Smooth muscle cell (in vitro differentiated cells): ENCODE measurements at regions not wholly inside any gene's neighbourhood (a gene's known extent, or its start where the extent isn't known, plus 50 kb on each side); places are given as distances from the start of the nearest gene placed in this dataset.

Experiments used
- DNase-seq: peaks from one replicate; lab custom pipeline; 2025; ENCODE audit not compliant: unreplicated experiment; lab: John Stamatoyannopoulos, UW
- H2AFZ ChIP-seq: fragments of 200-600 bp; sonication (generic); 2 replicates; pipeline ENCODE4 v1.6.0; 2016; ENCODE audit warnings: antibody characterized with exemption, low read depth, mild to moderate bottlenecking
- H3F3A ChIP-seq: fragments of 200-600 bp; sonication (generic); 2 replicates; pipeline ENCODE4 v1.6.0; 2017; ENCODE audit warnings: antibody characterized with exemption, low read depth
- H3K27ac ChIP-seq: fragments of 200-600 bp; sonication (generic); 2 replicates; pipeline ENCODE4 v1.5.1; 2016; ENCODE audit warnings: low read depth, mild to moderate bottlenecking
- H3K27me3 ChIP-seq: fragments of 200-600 bp; sonication (generic); 2 replicates; pipeline ENCODE4 v1.6.1; 2016; ENCODE audit warnings: low read depth, mild to moderate bottlenecking
- H3K36me3 ChIP-seq: fragments of 200-600 bp; sonication (generic); 2 replicates; pipeline ENCODE4 v1.5.1; 2016; ENCODE audit warnings: low read depth
- H3K4me1 ChIP-seq: fragments of 200-600 bp; sonication (generic); 2 replicates; pipeline ENCODE4 v1.5.1; 2016; ENCODE audit warnings: low read depth
- H3K4me2 ChIP-seq: fragments of 200-600 bp; sonication (generic); 2 replicates; pipeline ENCODE4 v1.6.0; 2016; ENCODE audit warnings: mild to moderate bottlenecking
- H3K4me3 ChIP-seq: fragments of 200-600 bp; sonication (generic); 2 replicates; pipeline ENCODE4 v1.5.1; 2016; ENCODE audit warnings: mild to moderate bottlenecking
- H3K79me2 ChIP-seq: fragments of 200-600 bp; sonication (generic); 2 replicates; pipeline ENCODE4 v1.6.0; 2016; ENCODE audit warnings: low read depth, mild to moderate bottlenecking
- H3K9ac ChIP-seq: fragments of 200-600 bp; sonication (generic); 2 replicates; pipeline ENCODE4 v1.6.0; 2016; ENCODE audit warnings: low read depth
- H3K9me3 ChIP-seq: fragments of 200-600 bp; sonication (generic); replicated peaks from 2 replicates; pipeline ENCODE4 v1.5.1; 2016; ENCODE audit warnings: low read depth
- H4K20me1 ChIP-seq: fragments of 200-600 bp; sonication (generic); 2 replicates; pipeline ENCODE4 v1.6.0; 2016; ENCODE audit warnings: low read depth
- WGBS: methylation state at CpG from one replicate; pipeline ENCODE4 v1.1.7; 2016; ENCODE audit warnings: low lambda C conversion rate; 5-methylcytosine and 5-hydroxymethylcytosine counted together
- TF ChIP-seq, protein P1 (sequence below): fragments of 200-600 bp; sonication (generic); IDR thresholded peaks from 2 replicates; pipeline ENCODE4 v1.5.1; 2017; ENCODE audit warnings: borderline replicate concordance, mild to moderate bottlenecking, antibody characterized with exemption; ENCODE audit not compliant: insufficient read depth, poor library complexity, severe bottlenecking

DNA sequence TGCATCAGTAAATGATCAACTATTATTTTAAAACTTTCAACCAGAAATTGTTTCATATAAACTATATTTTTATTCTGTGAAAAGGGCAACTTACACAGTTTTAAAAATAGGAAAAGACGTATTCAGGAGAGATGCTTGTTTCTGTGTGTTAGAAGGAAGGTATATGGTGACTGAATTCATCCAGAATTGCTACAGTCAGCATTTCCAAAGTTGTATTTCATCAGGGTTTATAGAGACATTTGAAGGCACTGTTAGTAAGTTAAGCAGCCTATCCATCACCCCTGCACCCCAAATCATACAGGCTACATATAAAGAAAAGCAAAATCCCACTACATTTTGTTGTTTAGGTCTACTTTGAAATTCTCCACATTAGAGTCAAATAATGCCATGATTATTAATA is 716.0 kb downstream of the KCTD16 start:
- Histone ChIP-seq H3K27ac (no peak overlapping the region), H3K36me3 (no peaks in the 10 kb centered on the region), H3K4me3 (no peak overlapping the region), H3K4me1 (no peaks in the 10 kb centered on the region), H4K20me1 (no peaks in the 10 kb centered on the region), H2AFZ (no peak overlapping the region), H3K9ac (no peak overlapping the region), H3K27me3 (no peaks in the 10 kb centered on the region), H3F3A (no peaks in the 10 kb centered on the region), H3K79me2 (no peaks in the 10 kb centered on the region), H3K9me3 (no peaks in the 10 kb centered on the region), H3K4me2 (no peak overlapping the region)
- 81% methylated on average over 1 of the region's 1 CpG for WGBS
- TF ChIP-seq, protein P1, sequence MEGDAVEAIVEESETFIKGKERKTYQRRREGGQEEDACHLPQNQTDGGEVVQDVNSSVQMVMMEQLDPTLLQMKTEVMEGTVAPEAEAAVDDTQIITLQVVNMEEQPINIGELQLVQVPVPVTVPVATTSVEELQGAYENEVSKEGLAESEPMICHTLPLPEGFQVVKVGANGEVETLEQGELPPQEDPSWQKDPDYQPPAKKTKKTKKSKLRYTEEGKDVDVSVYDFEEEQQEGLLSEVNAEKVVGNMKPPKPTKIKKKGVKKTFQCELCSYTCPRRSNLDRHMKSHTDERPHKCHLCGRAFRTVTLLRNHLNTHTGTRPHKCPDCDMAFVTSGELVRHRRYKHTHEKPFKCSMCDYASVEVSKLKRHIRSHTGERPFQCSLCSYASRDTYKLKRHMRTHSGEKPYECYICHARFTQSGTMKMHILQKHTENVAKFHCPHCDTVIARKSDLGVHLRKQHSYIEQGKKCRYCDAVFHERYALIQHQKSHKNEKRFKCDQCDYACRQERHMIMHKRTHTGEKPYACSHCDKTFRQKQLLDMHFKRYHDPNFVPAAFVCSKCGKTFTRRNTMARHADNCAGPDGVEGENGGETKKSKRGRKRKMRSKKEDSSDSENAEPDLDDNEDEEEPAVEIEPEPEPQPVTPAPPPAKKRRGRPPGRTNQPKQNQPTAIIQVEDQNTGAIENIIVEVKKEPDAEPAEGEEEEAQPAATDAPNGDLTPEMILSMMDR: no peak
- DNase-seq: no peak

DNA sequence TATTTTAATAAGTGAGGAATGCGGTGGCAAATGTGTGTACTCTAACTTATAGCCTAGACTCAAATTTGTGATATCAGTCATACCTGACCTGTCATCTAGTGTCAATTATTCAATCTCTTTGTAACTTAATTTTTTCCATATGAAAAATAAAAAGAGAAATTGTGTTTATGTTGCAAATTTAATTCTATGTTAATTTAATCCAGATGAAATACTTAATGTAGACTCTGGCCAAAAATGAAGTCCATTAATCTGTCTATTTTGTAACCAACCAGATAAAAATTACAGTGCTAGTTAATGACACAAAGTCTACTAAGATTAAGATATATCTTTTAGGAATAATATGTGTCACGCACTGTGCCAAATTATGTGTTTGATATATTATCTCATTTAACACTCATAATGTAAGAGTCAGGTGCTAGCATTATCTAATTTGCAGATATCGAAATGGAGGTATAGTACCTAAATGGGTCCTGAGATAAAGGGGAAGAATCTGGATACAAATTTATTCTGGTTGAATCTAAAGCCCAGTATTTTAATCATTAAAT is 712.1 kb downstream of the KCTD16 start:
- TF ChIP-seq, protein P1: no peak
- Histone ChIP-seq H3K9me3 (no peaks in the 10 kb centered on the region), H3K36me3 (no peaks in the 10 kb centered on the region), H3K9ac (no peak overlapping the region), H2AFZ (no peak overlapping the region), H3K4me3 (no peak overlapping the region), H3K4me2 (no peak overlapping the region), H3K79me2 (no peaks in the 10 kb centered on the region), H4K20me1 (no peaks in the 10 kb centered on the region), H3K27me3 (no peaks in the 10 kb centered on the region), H3F3A (no peaks in the 10 kb centered on the region), H3K27ac (no peak overlapping the region), H3K4me1 (no peaks in the 10 kb centered on the region)
- WGBS: 95% methylated on average over 3 of the region's 3 CpGs
- no peak for DNase-seq

DNA sequence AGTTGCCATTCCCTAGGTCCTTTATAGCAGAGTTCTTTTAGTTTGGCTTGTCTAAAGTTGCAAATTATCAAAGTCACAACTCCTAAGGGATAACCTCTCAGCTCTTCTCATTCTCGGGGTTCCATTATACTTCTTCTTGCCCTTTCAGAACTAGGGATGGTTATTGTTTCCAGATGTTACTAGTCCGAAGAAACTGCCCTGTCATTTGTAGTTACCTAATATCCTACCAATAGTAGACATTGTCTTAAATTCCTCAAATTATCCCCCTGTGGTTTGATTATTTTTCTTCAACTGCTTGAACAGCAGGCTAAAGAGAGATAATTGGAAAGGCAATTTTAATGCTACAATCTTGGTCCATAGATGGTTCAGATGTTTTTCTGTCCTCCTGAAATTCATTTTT is 709.8 kb downstream of the KCTD16 start:
- Histone ChIP-seq H3K27me3 (no peaks in the 10 kb centered on the region), H3K36me3 (no peaks in the 10 kb centered on the region)

DNA sequence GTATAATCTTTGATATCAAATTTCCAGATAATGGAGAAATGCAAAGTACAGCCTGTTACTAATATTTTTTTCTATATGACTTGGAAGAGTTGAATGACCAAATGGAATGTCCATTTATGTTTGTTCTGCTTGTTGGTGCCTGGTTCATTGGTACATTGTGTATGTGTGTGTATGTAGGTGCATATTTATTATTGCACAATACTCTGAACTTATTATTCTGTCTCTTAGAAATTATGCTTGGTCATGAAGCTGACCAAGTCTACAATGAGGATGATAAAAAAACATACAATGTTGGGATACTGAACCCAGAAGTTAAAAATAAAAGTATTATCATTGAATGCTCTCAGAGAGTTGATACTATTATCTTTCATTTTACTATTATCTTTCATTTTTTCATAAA is 706.3 kb downstream of the KCTD16 start:
- H3F3A ChIP-seq: no peaks in the 10 kb centered on the region
- H2AFZ ChIP-seq: no peak overlapping the region
- no peak overlapping the region for H3K4me3 ChIP-seq
- no peaks in the 10 kb centered on the region for H3K36me3 ChIP-seq
- H4K20me1 ChIP-seq: no peaks in the 10 kb centered on the region
- H3K79me2 ChIP-seq: no peaks in the 10 kb centered on the region
- no peak for DNase-seq
- H3K4me2 ChIP-seq: no peak overlapping the region
- H3K27me3 ChIP-seq: no peaks in the 10 kb centered on the region
- no peak overlapping the region for H3K27ac ChIP-seq
- no peak overlapping the region for H3K9ac ChIP-seq
- TF ChIP-seq, protein P1: no peak
- no peaks in the 10 kb centered on the region for H3K4me1 ChIP-seq
- H3K9me3 ChIP-seq: no peaks in the 10 kb centered on the region

More for the DNA sequence above, 709.8 kb downstream of the KCTD16 start:
- H3K4me3 ChIP-seq: no peak overlapping the region
- H3K4me2 ChIP-seq: no peak overlapping the region
- 83% methylated on average over 2 of the region's 2 CpGs for WGBS
- no peaks in the 10 kb centered on the region for H4K20me1 ChIP-seq
- no peak overlapping the region for H3K9ac ChIP-seq
- no peak overlapping the region for H2AFZ ChIP-seq
- no peaks in the 10 kb centered on the region for H3F3A ChIP-seq
- no peaks in the 10 kb centered on the region for H3K79me2 ChIP-seq
- H3K4me1 ChIP-seq: no peaks in the 10 kb centered on the region
- H3K9me3 ChIP-seq: no peaks in the 10 kb centered on the region
- TF ChIP-seq, protein P1: no peak
- no peak overlapping the region for H3K27ac ChIP-seq
- DNase-seq: no peak
